ENCODE measurements at regions not wholly inside any gene's neighbourhood (a gene's known extent, or its start where the extent isn't known, plus 50 kb on each side); places are given as distances from the start of the nearest gene placed in this dataset.
"Not testable (repeated sequence)": the region's sequence is repeated elsewhere in the genome, so short reads cannot be mapped to it uniquely, and the experiment has no call there.

GRCh38 chr15:22735781-22736180 lies 50.7 kb upstream of the NIPA1 start:
- peak; percentile 6 for DNase-seq (ENCODE audit: low read depth)
- H3K4me3 ChIP-seq (ENCODE audit: control insufficient read depth, low read depth, low read length) = no peak overlapping the region
- TF ChIP-seq CTCF (conservative IDR thresholded peaks at IDR 0.05; ENCODE audit: control insufficient read depth, insufficient read depth, low read depth, low read length) = no peak

- DNase-seq (ENCODE audit: low read depth); H3K4me3 ChIP-seq (ENCODE audit: control insufficient read depth, low read depth, low read length): not testable (repeated sequence)
Measured at GRCh38 chr15:22736200-22736599, 50.2 kb upstream of the NIPA1 start.

All from fibroblast of mammary gland (primary cell).